ENCODE measurements at regions not wholly inside any gene's neighbourhood (a gene's known extent, or its start where the extent isn't known, plus 50 kb on each side); places are given as distances from the start of the nearest gene placed in this dataset.

- intact Hi-C loops (cut with micrococcal nuclease): no loop called here
Measured at GRCh38 chr4:54992266-54992665, 133.1 kb downstream of the KDR start.

GRCh38 chr4:54988655-54989054 lies 136.7 kb downstream of the KDR start:
- intact Hi-C loops (cut with micrococcal nuclease): no loop called here

GRCh38 chr4:54986095-54986846 lies 139.1 kb downstream of the KDR start:
- intact Hi-C loops (cut with micrococcal nuclease): no loop called here

GRCh38 chr4:54976682-54977081 lies 148.7 kb downstream of the KDR start:
- intact Hi-C loops (cut with micrococcal nuclease): no loop called here

- intact Hi-C loops (cut with micrococcal nuclease): no loop called here
Measured at GRCh38 chr4:54976031-54976430, 149.4 kb downstream of the KDR start.

GRCh38 chr4:54973784-54974183 lies 151.6 kb downstream of the KDR start:
- intact Hi-C loops (cut with micrococcal nuclease): no loop called here

- intact Hi-C loops (cut with micrococcal nuclease): loop anchor here (1.0 to 2.0 kb wide), 5 partner anchors 350 to 896 kb away; partner anchors contain the start of gene CLOCK
Measured at GRCh38 chr4:54971474-54971950, 153.9 kb downstream of the KDR start.

GRCh38 chr4:54967289-54967688 lies 158.1 kb downstream of the KDR start:
- intact Hi-C loops (cut with micrococcal nuclease): no loop called here

- intact Hi-C loops (cut with micrococcal nuclease): loop anchor here (1.0 kb wide), 1 partner anchor 638 kb away; no protein-coding TSS in a partner anchor
Measured at GRCh38 chr4:54961357-54961975, 163.9 kb downstream of the KDR start.

- intact Hi-C loops (cut with micrococcal nuclease): no loop called here
Measured at GRCh38 chr4:54959651-54960116, 165.7 kb downstream of the KDR start.

- intact Hi-C loops (cut with micrococcal nuclease): no loop called here
Measured at GRCh38 chr4:54959131-54959530, 166.3 kb downstream of the KDR start.

GRCh38 chr4:54958236-54958635 lies 167.2 kb downstream of the KDR start:
- intact Hi-C loops (cut with micrococcal nuclease): no loop called here

- intact Hi-C loops (cut with micrococcal nuclease): no loop called here
Measured at GRCh38 chr4:54954656-54955388, 170.6 kb downstream of the KDR start.

GRCh38 chr4:54946741-54947140 lies 178.7 kb downstream of the KDR start:
- intact Hi-C loops (cut with micrococcal nuclease): no loop called here

GRCh38 chr4:54945838-54946237 lies 179.6 kb downstream of the KDR start:
- intact Hi-C loops (cut with micrococcal nuclease): no loop called here

- intact Hi-C loops (cut with micrococcal nuclease): loop anchor here (1.0 to 5.0 kb wide), 7 partner anchors 404 to 1965 kb away; partner anchors contain the start of genes CEP135, CLOCK, EXOC1 and REST
Measured at GRCh38 chr4:54942721-54943120, 182.7 kb downstream of the KDR start.

- intact Hi-C loops (cut with micrococcal nuclease): loop anchor here (1.0 to 5.0 kb wide), 7 partner anchors 404 to 1965 kb away; partner anchors contain the start of genes CEP135, CLOCK, EXOC1 and REST
Measured at GRCh38 chr4:54941994-54942552, 183.3 kb downstream of the KDR start.

GRCh38 chr4:54940996-54941865 lies 184.2 kb downstream of the KDR start:
- intact Hi-C loops (cut with micrococcal nuclease): loop anchor here (5.0 kb wide), 5 partner anchors 606 to 1966 kb away; partner anchors contain the start of genes CEP135, CLOCK, EXOC1 and REST

GRCh38 chr4:54937501-54937900 lies 187.9 kb downstream of the KDR start:
- intact Hi-C loops (cut with micrococcal nuclease): no loop called here

- intact Hi-C loops (cut with micrococcal nuclease): no loop called here
Measured at GRCh38 chr4:54933579-54933978, 191.8 kb downstream of the KDR start.
